Vagina (tissue), 2 donors: ENCODE measurements at regions not wholly inside any gene's neighbourhood (a gene's known extent, or its start where the extent isn't known, plus 50 kb on each side); places are given as distances from the start of the nearest gene placed in this dataset.

Experiments
- DNase-seq, 2 donors: peaks; one replicate each; pipeline ENCODE4 v3.0.0-alpha.2; 2017; ENCODE audit errors: extremely low spot score in 2 of 2
- H3K27ac ChIP-seq: fragments of 200-600 bp; sonication (generic); one replicate; pipeline ENCODE4 v1.5.1; 2019
- H3K27me3 ChIP-seq: fragments of 200-600 bp; sonication (generic); one replicate; pipeline ENCODE4 v1.5.1; 2019
- H3K36me3 ChIP-seq, 2 donors: fragments of 200-600 bp; sonication (generic); one replicate each; pipeline ENCODE4 v1.5.1; 2017 to 2019
- H3K4me1 ChIP-seq: fragments of 200-600 bp; sonication (generic); one replicate; pipeline ENCODE4 v1.5.1; 2019
- H3K4me3 ChIP-seq, 2 donors: fragments of 200-600 bp; sonication (generic); 1 replicate in 1 of 2; 2 replicates in 1 of 2; pipeline ENCODE4 v1.5.1; 2016 to 2019
- H3K9me3 ChIP-seq: fragments of 200-600 bp; sonication (generic); one replicate; pipeline ENCODE4 v1.5.1; 2019
- CTCF ChIP-seq, 3 experiments: fragments of 450-650 bp in 2 of 3; fragments of 200-600 bp in 1 of 3; sonication (generic) in 1 of 3; IDR thresholded peaks; one replicate each; pipeline ENCODE4 v1.5.1; 2017 to 2019; ENCODE audit warnings: antibody characterized with exemption in 3 of 3, mild to moderate bottlenecking in 2 of 3, moderate library complexity in 2 of 3
- POLR2A ChIP-seq, 2 donors: fragments of 450-650 bp; IDR thresholded peaks; one replicate each; pipeline ENCODE4 v1.6.1; 2017; ENCODE audit warnings: antibody characterized with exemption in 2 of 2, mild to moderate bottlenecking in 2 of 2, moderate library complexity in 2 of 2
- POLR2AphosphoS5 ChIP-seq, 2 donors: sonication (generic); formaldehyde crosslinking; IDR thresholded peaks; one replicate each; pipeline ENCODE4 v1.9.0; 2017; ENCODE audit warnings: antibody characterized with exemption in 2 of 2, mild to moderate bottlenecking in 2 of 2, low read depth in 1 of 2; ENCODE audit not compliant: insufficient read depth in 1 of 2
- intact Hi-C: fragments of 100-400 bp; cut with DNase I; formaldehyde crosslinking; loops from one replicate; pipeline ENCODE4 v1.15.1; 2023

- Histone ChIP-seq H3K9me3 (no peaks in the 10 kb centered on the region), H3K4me1 (no peaks in the 10 kb centered on the region), H3K27me3 (no peaks in the 10 kb centered on the region), H3K4me3 (no peak overlapping the region), H3K27ac (no peak overlapping the region), H3K36me3 (no peaks in the 10 kb centered on the region)
- TF ChIP-seq POLR2A (IDR thresholded peaks at IDR 0.05) (no peak), POLR2AphosphoS5 (IDR thresholded peaks at IDR 0.05; ENCODE audit: insufficient read depth in 1 of 2, low read depth in 1 of 2) (no peak), CTCF (IDR thresholded peaks at IDR 0.05) (no peak)
- intact Hi-C loops = no loop called here
- DNase-seq = no peak
Measured at GRCh38 chr11:42301777-42302176, 842.3 kb upstream of the LRRC4C start.

DNA sequence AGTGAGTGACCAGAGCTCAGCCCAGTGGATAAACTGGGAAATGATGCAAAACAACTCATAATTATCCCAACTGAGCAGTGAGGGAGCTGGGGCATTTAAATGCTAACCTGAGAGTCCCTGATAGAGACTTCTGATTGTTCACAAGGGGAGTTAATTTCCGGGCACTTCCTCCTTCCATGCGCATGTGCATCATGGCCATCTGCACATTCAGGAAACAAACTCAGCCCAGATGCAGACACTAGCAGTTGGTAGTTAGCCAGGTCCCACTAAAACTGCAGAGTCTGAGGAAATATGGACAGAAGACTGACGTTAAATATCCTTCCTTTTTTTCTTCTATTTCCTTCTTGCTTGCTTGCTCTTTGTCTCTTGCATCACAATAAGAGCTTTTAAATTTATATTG lies 852.1 kb upstream of the LRRC4C start:
- Histone ChIP-seq H3K4me1 (no peaks in the 10 kb centered on the region), H3K36me3 (no peaks in the 10 kb centered on the region), H3K27me3 (no peaks in the 10 kb centered on the region), H3K4me3 (no peak overlapping the region), H3K27ac (no peak overlapping the region), H3K9me3 (no peaks in the 10 kb centered on the region)
- DNase-seq = no peak
- TF ChIP-seq CTCF (IDR thresholded peaks at IDR 0.05) (no peak), POLR2A (IDR thresholded peaks at IDR 0.05) (no peak), POLR2AphosphoS5 (IDR thresholded peaks at IDR 0.05; ENCODE audit: insufficient read depth in 1 of 2, low read depth in 1 of 2) (no peak)
- intact Hi-C loops = no loop called here

DNA sequence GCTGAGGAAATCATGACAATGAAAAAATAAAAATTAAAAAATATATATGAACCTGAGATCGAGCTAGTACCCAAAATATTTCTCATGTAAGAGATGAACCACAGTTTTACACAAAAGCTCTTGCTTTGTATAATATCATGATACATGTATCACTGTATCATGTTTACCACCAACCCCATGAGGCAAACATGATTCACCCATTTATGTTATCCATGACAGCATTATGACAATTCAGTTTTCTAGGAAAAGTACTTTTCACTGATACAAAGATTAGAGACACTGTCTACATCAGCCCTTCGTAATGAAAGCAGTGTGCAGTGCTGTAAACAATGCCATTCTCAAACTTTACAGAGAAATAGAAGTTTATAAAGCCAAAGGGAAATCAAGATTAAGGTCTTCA lies 852.5 kb upstream of the LRRC4C start:
- H3K27me3 ChIP-seq = no peaks in the 10 kb centered on the region
- TF ChIP-seq POLR2A (IDR thresholded peaks at IDR 0.05) = no peak
- TF ChIP-seq CTCF (IDR thresholded peaks at IDR 0.05) = no peak
- no peak for TF ChIP-seq POLR2AphosphoS5 (IDR thresholded peaks at IDR 0.05; ENCODE audit: insufficient read depth in 1 of 2, low read depth in 1 of 2)
- DNase-seq = no peak
- no peaks in the 10 kb centered on the region for H3K9me3 ChIP-seq
- no peaks in the 10 kb centered on the region for H3K4me1 ChIP-seq
- no peak overlapping the region for H3K4me3 ChIP-seq
- intact Hi-C loops = no loop called here
- no peaks in the 10 kb centered on the region for H3K36me3 ChIP-seq
- H3K27ac ChIP-seq = no peak overlapping the region

- TF ChIP-seq POLR2A (IDR thresholded peaks at IDR 0.05) (no peak), POLR2AphosphoS5 (IDR thresholded peaks at IDR 0.05; ENCODE audit: insufficient read depth in 1 of 2, low read depth in 1 of 2) (no peak), CTCF (IDR thresholded peaks at IDR 0.05) (no peak)
- intact Hi-C loops = no loop called here
- H3K4me3 ChIP-seq = no peak overlapping the region
Measured at GRCh38 chr11:42315267-42315666, 855.8 kb upstream of the LRRC4C start.

GRCh38 chr11:42315846-42316245 lies 856.4 kb upstream of the LRRC4C start:
- no peaks in the 10 kb centered on the region for H3K36me3 ChIP-seq
- no peak for DNase-seq
- H3K4me1 ChIP-seq = no peaks in the 10 kb centered on the region
- H3K27me3 ChIP-seq = no peaks in the 10 kb centered on the region
- no peaks in the 10 kb centered on the region for H3K9me3 ChIP-seq
- intact Hi-C loops = no loop called here
- TF ChIP-seq POLR2A (IDR thresholded peaks at IDR 0.05) = no peak
- no peak for TF ChIP-seq CTCF (IDR thresholded peaks at IDR 0.05)
- TF ChIP-seq POLR2AphosphoS5 (IDR thresholded peaks at IDR 0.05; ENCODE audit: insufficient read depth in 1 of 2, low read depth in 1 of 2) = no peak
- H3K4me3 ChIP-seq = no peak overlapping the region
- no peak overlapping the region for H3K27ac ChIP-seq

More at GRCh38 chr11:42315267-42315666, 855.8 kb upstream of the LRRC4C start:
- no peaks in the 10 kb centered on the region for H3K4me1 ChIP-seq
- H3K9me3 ChIP-seq = no peaks in the 10 kb centered on the region
- no peaks in the 10 kb centered on the region for H3K36me3 ChIP-seq
- H3K27me3 ChIP-seq = no peaks in the 10 kb centered on the region
- no peak overlapping the region for H3K27ac ChIP-seq
- DNase-seq = no peak
